ENCODE measurements at regions not wholly inside any gene's neighbourhood (a gene's known extent, or its start where the extent isn't known, plus 50 kb on each side); places are given as distances from the start of the nearest gene placed in this dataset.

- no TSS peak for BruUV-seq (replicated peaks)
- H3K9ac ChIP-seq (ENCODE audit: low read length): no peak overlapping the region
- H3K4me3 ChIP-seq (ENCODE audit: low read length): no peak overlapping the region
- H3F3A ChIP-seq (ENCODE audit: low read length, unreplicated experiment): no peaks in the 10 kb centered on the region
- no peak overlapping the region for H2AFZ ChIP-seq (ENCODE audit: low read length)
- no peak overlapping the region for H3K27ac ChIP-seq (ENCODE audit: low read length)
- no peaks in the 10 kb centered on the region for H3K9me3 ChIP-seq (ENCODE audit: low read length)
- no peaks in the 10 kb centered on the region for H4K20me1 ChIP-seq (ENCODE audit: low read length)
- no peak for DNase-seq
- no peak for ATAC-seq
- no peaks in the 10 kb centered on the region for H3K27me3 ChIP-seq (ENCODE audit: low read length)
- TF ChIP-seq CTCF (conservative IDR thresholded peaks at IDR 0.05; ENCODE audit: low read depth, low read length) (no peak), EZH2phosphoT487 (IDR thresholded peaks at IDR 0.05; ENCODE audit: borderline replicate concordance, low read length) (no peak), EZH2 (IDR thresholded peaks at IDR 0.05; ENCODE audit: low read length, unreplicated experiment) (no peak)
- H3K4me1 ChIP-seq (ENCODE audit: insufficient read depth, low read length): peaks cover 5% of the 10 kb centered on the region; the same call in 1 of the 2 replicates
- no peaks in the 10 kb centered on the region for H3K36me3 ChIP-seq (ENCODE audit: low read depth, low read length)
- POLR2A ChIA-PET (ENCODE audit: unreplicated experiment): no interaction called here
- CTCF ChIA-PET: no interaction called here
- no peak overlapping the region for H3K4me2 ChIP-seq (ENCODE audit: low read length)
- no peaks in the 10 kb centered on the region for H3K9me2 ChIP-seq (replicated peaks; ENCODE audit: low read length)
- intact Hi-C loops (cut with micrococcal nuclease): no loop called here
- H3K79me2 ChIP-seq (ENCODE audit: low read length): no peaks in the 10 kb centered on the region
Measured at GRCh38 chr4:30866346-30866745, 146.2 kb downstream of the PCDH7 start.

GRCh38 chr4:30866907-30867306 is 146.7 kb downstream of the PCDH7 start:
- H4K20me1 ChIP-seq (ENCODE audit: low read length): no peaks in the 10 kb centered on the region
- no peaks in the 10 kb centered on the region for H3K9me2 ChIP-seq (replicated peaks; ENCODE audit: low read length)
- H3K79me2 ChIP-seq (ENCODE audit: low read length): no peaks in the 10 kb centered on the region
- ChIA-PET POLR2A (ENCODE audit: unreplicated experiment) (no interaction called here), CTCF (no interaction called here)
- H3K27me3 ChIP-seq (ENCODE audit: low read length): no peaks in the 10 kb centered on the region
- H3K4me3 ChIP-seq (ENCODE audit: low read length): no peak overlapping the region
- H2AFZ ChIP-seq (ENCODE audit: low read length): no peak overlapping the region
- intact Hi-C loops (cut with micrococcal nuclease): no loop called here
- BruUV-seq (replicated peaks): no TSS peak
- DNase-seq: peak; percentile 55
- ATAC-seq: peak; percentile 50; the same call in 1 of the 2 replicates
- H3K9me3 ChIP-seq (ENCODE audit: low read length): no peaks in the 10 kb centered on the region
- peak overlapping the region; percentile 33; the same call in 1 of the 2 replicates for H3K4me2 ChIP-seq (ENCODE audit: low read length)
- no peak overlapping the region for H3K9ac ChIP-seq (ENCODE audit: low read length)
- H3F3A ChIP-seq (ENCODE audit: low read length, unreplicated experiment): no peaks in the 10 kb centered on the region
- no peak for TF ChIP-seq EZH2 (IDR thresholded peaks at IDR 0.05; ENCODE audit: low read length, unreplicated experiment)
- no peak for TF ChIP-seq CTCF (conservative IDR thresholded peaks at IDR 0.05; ENCODE audit: low read depth, low read length)
- TF ChIP-seq EZH2phosphoT487 (IDR thresholded peaks at IDR 0.05; ENCODE audit: borderline replicate concordance, low read length): no peak
- no peak overlapping the region for H3K27ac ChIP-seq (ENCODE audit: low read length)
- no peaks in the 10 kb centered on the region for H3K36me3 ChIP-seq (ENCODE audit: low read depth, low read length)
- peaks cover 5% of the 10 kb centered on the region; the same call in 1 of the 2 replicates for H3K4me1 ChIP-seq (ENCODE audit: insufficient read depth, low read length)

- no peak for TF ChIP-seq CTCF (conservative IDR thresholded peaks at IDR 0.05; ENCODE audit: low read depth, low read length)
- no TSS peak for BruUV-seq (replicated peaks)
- Histone ChIP-seq H3K27me3 (ENCODE audit: low read length) (no peaks in the 10 kb centered on the region), H3K27ac (ENCODE audit: low read length) (no peak overlapping the region), H3K36me3 (ENCODE audit: low read depth, low read length) (no peaks in the 10 kb centered on the region), H3K4me2 (ENCODE audit: low read length) (0 out of 2 replicates have a peak overlapping the region, but pooled peaks have one; percentile 33), H3K79me2 (ENCODE audit: low read length) (no peaks in the 10 kb centered on the region), H3F3A (ENCODE audit: low read length, unreplicated experiment) (no peaks in the 10 kb centered on the region), H3K4me3 (ENCODE audit: low read length) (no peak overlapping the region), H3K9ac (ENCODE audit: low read length) (no peak overlapping the region), H3K9me2 (replicated peaks; ENCODE audit: low read length) (no peaks in the 10 kb centered on the region), H4K20me1 (ENCODE audit: low read length) (no peaks in the 10 kb centered on the region), H3K4me1 (ENCODE audit: insufficient read depth, low read length) (peaks cover 5% of the 10 kb centered on the region; the same call in 1 of the 2 replicates), H2AFZ (ENCODE audit: low read length) (no peak overlapping the region), H3K9me3 (ENCODE audit: low read length) (no peaks in the 10 kb centered on the region)
- intact Hi-C loops (cut with micrococcal nuclease): no loop called here
- ATAC-seq: no peak
- ChIA-PET CTCF (no interaction called here), POLR2A (ENCODE audit: unreplicated experiment) (no interaction called here)
- DNase-seq: peak; percentile 10
Measured at GRCh38 chr4:30867427-30867826, 147.3 kb downstream of the PCDH7 start.
